GM12873 (cell line): ENCODE measurements at regions not wholly inside any gene's neighbourhood (a gene's known extent, or its start where the extent isn't known, plus 50 kb on each side); places are given as distances from the start of the nearest gene placed in this dataset.

ENCODE experiments used
- TF ChIP-seq, protein P1 (sequence below): IDR thresholded peaks from 2 replicates; pipeline ENCODE4 v1.5.1; 2012; ENCODE audit warnings: low read depth, mild to moderate bottlenecking, moderate library complexity, low read length, control low read depth; ENCODE audit not compliant: insufficient read depth; ENCODE audit errors: missing control alignments

DNA sequence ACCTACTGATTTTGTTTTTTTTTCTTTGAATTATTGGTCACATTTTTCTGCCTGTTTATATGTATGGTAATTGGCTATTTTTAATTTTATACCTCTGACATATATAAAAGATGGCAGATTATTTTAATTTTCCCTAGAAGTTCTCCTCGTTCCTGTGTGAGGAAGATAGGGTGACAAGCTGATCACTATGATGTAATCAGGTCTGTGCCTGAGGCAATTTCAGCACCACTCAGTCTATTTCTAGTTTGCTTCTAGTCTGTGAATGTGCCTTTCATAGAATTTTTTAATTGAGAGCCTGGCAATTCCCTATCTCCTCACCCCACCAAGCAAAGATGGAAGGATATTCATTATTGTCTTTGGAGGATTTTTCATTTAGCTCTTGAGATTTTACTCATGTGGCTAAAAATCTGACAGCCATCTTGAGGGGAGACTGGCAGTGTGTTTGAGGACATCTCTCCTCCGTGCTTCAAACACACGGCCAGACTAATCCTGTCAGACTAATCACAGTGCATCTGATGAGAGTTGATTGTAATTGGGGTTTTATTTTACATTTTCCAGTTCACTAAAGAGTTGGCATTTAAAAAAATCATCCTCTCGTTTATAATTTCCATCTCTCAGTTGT is 500.3 kb downstream of the TRIML1 start:
- TF ChIP-seq, protein P1, sequence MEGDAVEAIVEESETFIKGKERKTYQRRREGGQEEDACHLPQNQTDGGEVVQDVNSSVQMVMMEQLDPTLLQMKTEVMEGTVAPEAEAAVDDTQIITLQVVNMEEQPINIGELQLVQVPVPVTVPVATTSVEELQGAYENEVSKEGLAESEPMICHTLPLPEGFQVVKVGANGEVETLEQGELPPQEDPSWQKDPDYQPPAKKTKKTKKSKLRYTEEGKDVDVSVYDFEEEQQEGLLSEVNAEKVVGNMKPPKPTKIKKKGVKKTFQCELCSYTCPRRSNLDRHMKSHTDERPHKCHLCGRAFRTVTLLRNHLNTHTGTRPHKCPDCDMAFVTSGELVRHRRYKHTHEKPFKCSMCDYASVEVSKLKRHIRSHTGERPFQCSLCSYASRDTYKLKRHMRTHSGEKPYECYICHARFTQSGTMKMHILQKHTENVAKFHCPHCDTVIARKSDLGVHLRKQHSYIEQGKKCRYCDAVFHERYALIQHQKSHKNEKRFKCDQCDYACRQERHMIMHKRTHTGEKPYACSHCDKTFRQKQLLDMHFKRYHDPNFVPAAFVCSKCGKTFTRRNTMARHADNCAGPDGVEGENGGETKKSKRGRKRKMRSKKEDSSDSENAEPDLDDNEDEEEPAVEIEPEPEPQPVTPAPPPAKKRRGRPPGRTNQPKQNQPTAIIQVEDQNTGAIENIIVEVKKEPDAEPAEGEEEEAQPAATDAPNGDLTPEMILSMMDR = no peak

DNA sequence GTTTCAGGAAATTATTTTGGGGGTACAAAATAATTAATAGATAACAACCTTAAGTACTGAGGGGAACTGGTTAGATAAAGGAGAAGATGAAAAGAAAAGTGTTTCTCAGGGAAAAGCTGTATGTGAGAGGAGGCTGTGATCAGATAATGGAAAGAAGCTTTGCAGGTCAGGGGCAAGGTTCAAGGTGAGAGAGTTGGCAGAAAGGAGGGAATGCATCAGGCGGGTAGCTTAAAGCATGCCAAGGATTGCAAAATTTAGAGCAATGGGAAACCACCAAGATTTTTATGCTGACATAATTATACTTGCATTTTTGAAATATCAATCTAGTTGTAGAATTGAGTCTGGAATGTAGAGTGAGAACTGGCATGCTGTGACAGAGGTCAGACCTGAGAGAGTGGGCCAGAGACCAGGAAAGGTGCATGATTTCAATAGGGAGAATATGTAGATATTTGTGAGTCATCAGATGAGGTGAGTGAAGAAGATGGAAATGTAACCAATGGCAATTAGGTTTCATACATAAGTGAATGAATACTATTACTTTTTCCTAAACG is 508.7 kb downstream of the TRIML1 start:
- TF ChIP-seq, protein P1 = no peak

DNA sequence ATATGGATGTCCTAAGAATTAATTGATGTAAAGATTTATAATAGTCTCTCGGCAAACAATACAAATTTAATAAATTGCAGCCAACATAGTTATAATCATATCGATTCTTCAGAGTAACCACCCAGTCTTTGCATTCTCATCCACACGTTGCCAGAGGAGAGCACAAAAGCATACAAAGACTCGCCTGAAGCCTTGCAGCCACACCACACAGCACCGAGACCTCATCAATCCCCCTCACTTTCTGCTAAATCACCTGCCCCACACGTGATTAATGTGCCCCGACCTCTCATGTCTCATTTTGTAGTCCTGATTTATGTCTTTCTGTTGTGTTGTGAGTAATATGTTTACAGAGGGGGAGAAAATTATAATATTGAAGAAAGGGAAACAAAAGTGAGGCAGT is 510.4 kb downstream of the TRIML1 start:
- TF ChIP-seq, protein P1 = no peak

DNA sequence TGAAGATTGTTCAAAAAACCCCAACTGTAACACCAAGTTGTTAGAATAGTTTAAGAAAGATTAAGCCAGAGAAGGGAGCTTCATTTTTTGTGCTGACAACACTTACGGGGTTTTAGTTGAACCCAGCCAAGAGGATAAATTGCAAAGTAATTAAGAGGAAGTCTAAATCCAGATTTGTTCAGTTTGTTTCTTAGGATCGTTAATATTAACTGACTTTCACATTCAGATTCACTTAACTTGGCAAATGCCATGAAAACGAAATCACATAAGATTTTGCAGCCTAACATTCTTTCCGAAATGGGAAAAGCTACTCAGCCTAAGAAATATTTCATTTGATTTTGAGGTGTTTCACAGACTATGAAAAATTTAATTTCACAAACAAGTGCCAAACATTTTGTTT is 511.3 kb downstream of the TRIML1 start:
- TF ChIP-seq, protein P1 = no peak

DNA sequence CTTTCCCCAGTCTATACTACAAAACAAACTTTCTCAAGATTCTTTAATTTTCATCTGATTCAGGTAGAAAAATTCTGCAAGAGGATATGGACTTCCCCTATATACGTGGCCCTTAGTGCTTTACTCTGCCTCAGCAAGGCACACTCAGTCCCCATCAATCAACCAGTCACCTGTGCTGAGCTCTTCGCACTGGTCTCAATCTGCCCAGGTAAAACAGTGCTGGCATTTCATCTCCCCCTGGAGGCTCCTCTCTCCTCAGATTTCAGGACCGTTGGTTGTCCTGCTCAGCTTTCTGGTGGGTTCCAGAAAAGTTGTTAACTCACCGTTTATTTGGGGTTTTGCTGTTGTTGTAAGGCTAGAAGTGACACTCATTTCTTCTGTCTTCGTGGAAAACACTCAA is 518.1 kb downstream of the TRIML1 start:
- TF ChIP-seq, protein P1 = no peak

DNA sequence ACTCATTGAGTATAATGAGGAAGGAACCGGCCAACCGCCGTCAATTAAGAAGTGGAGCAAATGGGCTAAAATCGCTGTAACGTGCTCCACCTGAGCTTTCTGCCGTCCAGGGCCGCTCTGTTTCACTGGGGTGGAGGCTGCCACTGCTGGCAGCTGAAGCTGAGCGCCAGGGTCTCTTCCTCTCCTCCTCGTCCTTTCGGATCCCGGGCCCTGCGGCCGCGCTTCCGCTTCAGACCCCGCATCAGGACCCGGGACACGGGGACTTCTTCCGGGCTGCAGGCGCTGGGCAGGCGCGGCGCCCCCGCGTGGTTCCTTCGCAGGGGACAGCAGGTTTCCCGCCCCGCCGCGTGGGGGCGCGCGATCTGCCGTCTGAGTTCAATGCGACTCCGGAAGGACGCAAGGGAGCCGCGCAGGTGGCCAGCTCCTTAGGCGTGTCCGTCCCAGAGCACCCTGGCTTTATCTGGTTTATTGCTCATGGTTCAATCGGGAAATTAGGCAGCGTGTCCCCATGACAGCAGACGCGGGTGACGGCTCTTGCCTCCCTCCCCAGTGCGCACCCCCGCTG is 519.8 kb downstream of the TRIML1 start:
- TF ChIP-seq, protein P1 = no peak

DNA sequence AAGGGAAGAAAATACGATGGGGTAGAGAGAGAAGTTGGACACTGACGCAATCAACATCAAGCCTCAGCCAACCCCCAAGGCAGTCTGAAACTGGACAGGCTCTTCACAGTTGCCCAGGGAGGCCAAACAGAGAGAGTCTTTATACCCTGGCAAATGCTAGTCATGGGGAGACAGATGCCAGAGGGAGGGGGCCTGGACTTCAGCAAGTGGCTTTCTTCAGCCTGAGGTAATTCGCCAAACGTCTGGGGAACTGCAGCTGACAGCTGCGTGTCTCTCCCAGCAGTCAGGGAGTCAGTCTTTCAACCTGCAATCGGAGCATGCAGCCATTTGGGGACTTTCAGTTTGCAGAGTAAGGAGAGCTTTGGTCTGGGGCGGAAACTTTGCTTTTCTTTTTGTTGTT is 521.6 kb downstream of the TRIML1 start:
- TF ChIP-seq, protein P1 = no peak
